Keratinocyte (primary cell): ENCODE measurements at regions not wholly inside any gene's neighbourhood (a gene's known extent, or its start where the extent isn't known, plus 50 kb on each side); places are given as distances from the start of the nearest gene placed in this dataset.

Source experiments
- CTCF ChIP-seq, 3 experiments: IDR thresholded peaks in 1 of 3; conservative IDR thresholded peaks in 1 of 3; optimal IDR thresholded peaks in 1 of 3; 2 replicates in 2 of 3; 3 replicates in 1 of 3; pipeline versions ENCODE3 to v1.5.1; 2011; ENCODE audit warnings: low read length in 3 of 3, mild to moderate bottlenecking in 3 of 3, moderate library complexity in 2 of 3, control low read depth in 1 of 3, inconsistent platforms in 1 of 3; ENCODE audit not compliant: insufficient read depth in 2 of 3; ENCODE audit errors: extremely low read depth in 1 of 3
- EZH2 ChIP-seq: IDR thresholded peaks from one replicate; pipeline ENCODE4 v1.6.1; 2012; ENCODE audit warnings: inconsistent platforms, mild to moderate bottlenecking, low read length, moderate library complexity

GRCh38 chr9:97753975-97754374 is 56.8 kb upstream of the XPA start:
- TF ChIP-seq CTCF (optimal IDR thresholded peaks at IDR 0.05 in 1 of 3, IDR thresholded peaks at IDR 0.05 in 1 of 3, conservative IDR thresholded peaks at IDR 0.05 in 1 of 3; ENCODE audit: extremely low read depth in 1 of 3, insufficient read depth in 2 of 3, low read length in 3 of 3) (no peak), EZH2 (no peak)
